CD4-positive, alpha-beta T cell (primary cell): ENCODE measurements at regions not wholly inside any gene's neighbourhood (a gene's known extent, or its start where the extent isn't known, plus 50 kb on each side); places are given as distances from the start of the nearest gene placed in this dataset.

Experiments
- ATAC-seq: fragments of 200-7000 bp; cut with Tn5 transposase; one replicate; pipeline ENCODE4 v1.10.0; 2022; ENCODE audit warnings: mild to moderate bottlenecking; ENCODE audit not compliant: poor library complexity
- CTCF ChIA-PET: fragments of 350-600 bp; sonication (Branson Sonifier 250); formaldehyde crosslinking; loops from one replicate; lab custom pipeline; 2021; ENCODE audit warnings: antibody characterized with exemption, inconsistent platforms; lab: Charles Lee
- POLR2A ChIA-PET: fragments of 350-600 bp; sonication (Branson Sonifier 250); formaldehyde crosslinking; loops from one replicate; lab custom pipeline; 2021; ENCODE audit warnings: antibody characterized with exemption, inconsistent platforms; lab: Charles Lee
- DNase-seq, 14 experiments: peaks; one replicate each; pipeline ENCODE4 v3.0.0-alpha.2; 2013 to 2020; ENCODE audit warnings: mixed read lengths in 2 of 14
- H3K27ac ChIP-seq, 2 donors: one replicate each; pipeline versions ENCODE4 v1.5.1 to v1.7.0; 2013; ENCODE audit warnings: low read length in 2 of 2, low read depth in 1 of 2, mild to moderate bottlenecking in 1 of 2
- H3K27me3 ChIP-seq, 2 experiments: 1 replicate in 1 of 2; 2 replicates in 1 of 2; pipeline versions ENCODE4 v1.6.1 to v1.7.0; 2013; ENCODE audit warnings: low read length in 2 of 2, control low read depth in 1 of 2, mild to moderate bottlenecking in 1 of 2, moderate library complexity in 1 of 2; ENCODE audit not compliant: insufficient read depth in 2 of 2, control insufficient read depth in 1 of 2
- H3K36me3 ChIP-seq: one replicate; pipeline ENCODE4 v1.6.1; 2013; ENCODE audit warnings: low read length, control low read depth; ENCODE audit not compliant: insufficient read depth
- H3K4me1 ChIP-seq: one replicate; pipeline ENCODE4 v1.6.1; 2013; ENCODE audit warnings: low read length, control low read depth; ENCODE audit not compliant: insufficient read depth
- H3K4me3 ChIP-seq: one replicate; pipeline ENCODE4 v1.5.1; 2013; ENCODE audit warnings: mild to moderate bottlenecking, low read length, moderate library complexity
- H3K9me3 ChIP-seq, 2 experiments: 1 replicate in 1 of 2; 2 replicates in 1 of 2; pipeline versions ENCODE4 v1.6.1 to v1.7.0; 2013; ENCODE audit warnings: low read length in 2 of 2, mild to moderate bottlenecking in 2 of 2, control low read depth in 1 of 2, moderate library complexity in 1 of 2; ENCODE audit not compliant: control insufficient read depth in 1 of 2, insufficient read depth in 1 of 2
- H3K27ac Mint-ChIP-seq: one replicate; pipeline ENCODE4 v1.8.0; 2020; ENCODE audit warnings: mixed read lengths
- H3K27me3 Mint-ChIP-seq: one replicate; pipeline ENCODE4 v1.8.0; 2021; ENCODE audit warnings: mixed read lengths
- H3K36me3 Mint-ChIP-seq: one replicate; pipeline ENCODE4 v1.8.0; 2021; ENCODE audit warnings: low read depth, mixed read lengths
- H3K4me1 Mint-ChIP-seq: one replicate; pipeline ENCODE4 v1.8.0; 2021; ENCODE audit warnings: low read depth, mixed read lengths
- H3K4me3 Mint-ChIP-seq: one replicate; pipeline ENCODE4 v1.8.0; 2020; ENCODE audit warnings: mild to moderate bottlenecking, mixed read lengths
- H3K9me3 Mint-ChIP-seq: one replicate; pipeline ENCODE4 v1.8.0; 2020; ENCODE audit warnings: mixed read lengths
- CTCF ChIP-seq: fragments of 200-600 bp; IDR thresholded peaks from one replicate; pipeline ENCODE4 v1.8.0; 2022; ENCODE audit warnings: antibody characterized with exemption, mild to moderate bottlenecking
- intact Hi-C, 2 experiments: fragments of 100-400 bp; cut with DNase I in 1 of 2; cut with micrococcal nuclease in 1 of 2; formaldehyde crosslinking; loops; one replicate each; pipeline versions ENCODE4 v1.15.1 to v1.9.0; 2023 to 2025; cut with DNase I, micrococcal nuclease

- ChIA-PET CTCF (no interaction called here), POLR2A (no interaction called here)
- Histone ChIP-seq H3K9me3 (no peaks in the 10 kb centered on the region), H3K4me3 (no peak overlapping the region), H3K27ac (no peak overlapping the region), H3K27me3 (no peaks in the 10 kb centered on the region), H3K36me3 (no peaks in the 10 kb centered on the region), H3K4me1 (no peaks in the 10 kb centered on the region)
- Mint-ChIP-seq H3K4me3 (no peak overlapping the region), H3K9me3 (peaks cover 2% of the 10 kb centered on the region), H3K36me3 (no peaks in the 10 kb centered on the region), H3K27me3 (no peaks in the 10 kb centered on the region), H3K27ac (no peak overlapping the region), H3K4me1 (no peaks in the 10 kb centered on the region)
- ATAC-seq: no peak
- intact Hi-C loops: no loop called here
- no peak for TF ChIP-seq CTCF
- DNase-seq: no peak
These were observed 1053.5 kb downstream of the NR2F1-AS1 start for GRCh38 chr5:92527311-92528078.

GRCh38 chr5:92525131-92525530 lies 1055.9 kb downstream of the NR2F1-AS1 start:
- H3K4me1 Mint-ChIP-seq: no peaks in the 10 kb centered on the region
- DNase-seq (no peak), ATAC-seq (no peak)
- Histone ChIP-seq H3K36me3 (no peaks in the 10 kb centered on the region), H3K9me3 (no peaks in the 10 kb centered on the region), H3K27ac (no peak overlapping the region), H3K27me3 (no peaks in the 10 kb centered on the region), H3K4me3 (no peak overlapping the region), H3K4me1 (no peaks in the 10 kb centered on the region)
- TF ChIP-seq CTCF: no peak
- no peak overlapping the region for H3K27ac Mint-ChIP-seq
- no peaks in the 10 kb centered on the region for H3K27me3 Mint-ChIP-seq
- POLR2A ChIA-PET: no interaction called here
- no peak overlapping the region for H3K4me3 Mint-ChIP-seq
- peaks cover 2% of the 10 kb centered on the region for H3K9me3 Mint-ChIP-seq
- CTCF ChIA-PET: no interaction called here
- intact Hi-C loops: no loop called here
- H3K36me3 Mint-ChIP-seq: no peaks in the 10 kb centered on the region

GRCh38 chr5:92519811-92520632 lies 1061.0 kb downstream of the NR2F1-AS1 start:
- H3K27ac Mint-ChIP-seq: no peak overlapping the region
- peaks cover 5% of the 10 kb centered on the region for H3K9me3 Mint-ChIP-seq
- Histone ChIP-seq H3K36me3 (no peaks in the 10 kb centered on the region), H3K4me3 (no peak overlapping the region), H3K27ac (no peak overlapping the region), H3K9me3 (peaks cover 0 to 3% of the 10 kb centered on the region in 2 experiments), H3K4me1 (no peaks in the 10 kb centered on the region), H3K27me3 (no peaks in the 10 kb centered on the region)
- no peak overlapping the region for H3K4me3 Mint-ChIP-seq
- no peaks in the 10 kb centered on the region for H3K4me1 Mint-ChIP-seq
- no peak for DNase-seq
- ChIA-PET POLR2A (no interaction called here), CTCF (no interaction called here)
- no peaks in the 10 kb centered on the region for H3K27me3 Mint-ChIP-seq
- no peak for TF ChIP-seq CTCF
- intact Hi-C loops: no loop called here
- ATAC-seq: no peak
- H3K36me3 Mint-ChIP-seq: no peaks in the 10 kb centered on the region
